Tibial artery (tissue), 4 donors: ENCODE measurements at regions not wholly inside any gene's neighbourhood (a gene's known extent, or its start where the extent isn't known, plus 50 kb on each side); places are given as distances from the start of the nearest gene placed in this dataset.

ENCODE experiments used
- DNase-seq, 2 donors: peaks; one replicate each; pipeline ENCODE4 v3.0.0-alpha.2; 2019
- H3K27ac ChIP-seq, 2 donors: fragments of 200-600 bp; sonication (generic) in 1 of 2; 1 replicate in 1 of 2; 2 replicates in 1 of 2; pipeline ENCODE4 v1.5.1; 2018 to 2019; ENCODE audit warnings: mild to moderate bottlenecking in 1 of 2
- H3K27me3 ChIP-seq, 2 donors: fragments of 200-600 bp; sonication (generic) in 1 of 2; one replicate each; pipeline versions ENCODE4 v1.5.1 to v1.6.0; 2016 to 2019
- H3K36me3 ChIP-seq, 3 donors: fragments of 200-600 bp; sonication (generic) in 2 of 3; one replicate each; pipeline ENCODE4 v1.5.1; 2016 to 2019; ENCODE audit warnings: mild to moderate bottlenecking in 2 of 3
- H3K4me1 ChIP-seq, 4 donors: fragments of 200-600 bp; sonication (generic) in 2 of 4; 1 replicate in 3 of 4; 2 replicates in 1 of 4; pipeline ENCODE4 v1.5.1; 2016 to 2019
- H3K4me3 ChIP-seq, 2 donors: fragments of 200-600 bp; sonication (generic) in 1 of 2; 1 replicate in 1 of 2; 2 replicates in 1 of 2; pipeline ENCODE4 v1.5.1; 2018 to 2019; ENCODE audit warnings: mild to moderate bottlenecking in 2 of 2
- H3K9me3 ChIP-seq, 3 donors: fragments of 200-600 bp; sonication (generic) in 1 of 3; one replicate each; pipeline ENCODE4 v1.5.1; 2016 to 2019
- intact Hi-C: fragments of 100-400 bp; cut with DNase I; formaldehyde crosslinking; loops from one replicate; pipeline ENCODE4 v1.15.0; 2023; ENCODE audit warnings: low total_unique reads
- TF ChIP-seq, protein P1 (sequence below), 2 experiments: fragments of 200-600 bp in 1 of 2; fragments of 450-650 bp in 1 of 2; IDR thresholded peaks; one replicate each; pipeline ENCODE4 v1.5.1; 2017 to 2019; ENCODE audit warnings: antibody characterized with exemption in 2 of 2, mild to moderate bottlenecking in 1 of 2, moderate library complexity in 1 of 2

DNA sequence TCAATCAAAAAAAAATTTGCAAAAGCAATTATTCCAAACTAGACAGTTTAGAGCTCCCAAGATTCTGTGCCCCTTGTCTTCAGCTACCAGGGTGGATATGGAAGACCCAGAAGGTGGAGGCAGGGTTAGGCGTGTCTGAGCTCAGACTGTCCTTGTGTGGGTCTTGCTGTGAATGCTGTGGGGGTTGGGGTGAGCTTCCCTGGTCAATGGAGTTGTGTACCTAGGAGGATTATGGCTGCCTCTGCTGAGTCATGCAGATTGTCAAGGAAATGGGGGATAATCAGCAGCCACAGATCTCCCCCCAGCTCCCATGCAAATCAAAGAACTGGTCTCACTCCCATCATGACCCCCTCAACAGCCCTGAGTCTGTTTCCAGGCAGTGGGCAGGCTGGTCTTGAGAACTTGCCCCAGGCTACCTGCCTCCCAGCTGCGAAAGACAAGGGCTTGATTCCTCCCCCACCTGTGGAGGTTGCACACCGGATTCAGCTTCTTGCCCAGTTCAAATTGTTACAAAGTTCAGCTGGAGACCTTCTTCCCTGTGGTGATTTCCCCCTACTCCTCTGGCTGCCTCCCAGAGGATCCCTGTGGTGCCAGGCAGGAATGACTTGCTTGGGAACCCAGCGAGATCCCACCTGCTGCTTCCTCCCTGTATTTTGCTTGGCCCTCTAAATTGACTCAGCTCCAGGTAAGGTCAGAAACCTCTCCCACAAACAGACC lies 77.0 kb downstream of the RAD51AP2 start:
- TF ChIP-seq, protein P1, sequence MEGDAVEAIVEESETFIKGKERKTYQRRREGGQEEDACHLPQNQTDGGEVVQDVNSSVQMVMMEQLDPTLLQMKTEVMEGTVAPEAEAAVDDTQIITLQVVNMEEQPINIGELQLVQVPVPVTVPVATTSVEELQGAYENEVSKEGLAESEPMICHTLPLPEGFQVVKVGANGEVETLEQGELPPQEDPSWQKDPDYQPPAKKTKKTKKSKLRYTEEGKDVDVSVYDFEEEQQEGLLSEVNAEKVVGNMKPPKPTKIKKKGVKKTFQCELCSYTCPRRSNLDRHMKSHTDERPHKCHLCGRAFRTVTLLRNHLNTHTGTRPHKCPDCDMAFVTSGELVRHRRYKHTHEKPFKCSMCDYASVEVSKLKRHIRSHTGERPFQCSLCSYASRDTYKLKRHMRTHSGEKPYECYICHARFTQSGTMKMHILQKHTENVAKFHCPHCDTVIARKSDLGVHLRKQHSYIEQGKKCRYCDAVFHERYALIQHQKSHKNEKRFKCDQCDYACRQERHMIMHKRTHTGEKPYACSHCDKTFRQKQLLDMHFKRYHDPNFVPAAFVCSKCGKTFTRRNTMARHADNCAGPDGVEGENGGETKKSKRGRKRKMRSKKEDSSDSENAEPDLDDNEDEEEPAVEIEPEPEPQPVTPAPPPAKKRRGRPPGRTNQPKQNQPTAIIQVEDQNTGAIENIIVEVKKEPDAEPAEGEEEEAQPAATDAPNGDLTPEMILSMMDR (IDR thresholded peaks at IDR 0.05), result no peak
- Histone ChIP-seq H3K9me3 (no peaks in the 10 kb centered on the region), H3K4me1 (no peaks in the 10 kb centered on the region), H3K4me3 (no peak overlapping the region), H3K27ac (no peak overlapping the region), H3K36me3 (no peaks in the 10 kb centered on the region), H3K27me3 (no peaks in the 10 kb centered on the region)
- no peak for DNase-seq
- intact Hi-C loops, result no loop called here

DNA sequence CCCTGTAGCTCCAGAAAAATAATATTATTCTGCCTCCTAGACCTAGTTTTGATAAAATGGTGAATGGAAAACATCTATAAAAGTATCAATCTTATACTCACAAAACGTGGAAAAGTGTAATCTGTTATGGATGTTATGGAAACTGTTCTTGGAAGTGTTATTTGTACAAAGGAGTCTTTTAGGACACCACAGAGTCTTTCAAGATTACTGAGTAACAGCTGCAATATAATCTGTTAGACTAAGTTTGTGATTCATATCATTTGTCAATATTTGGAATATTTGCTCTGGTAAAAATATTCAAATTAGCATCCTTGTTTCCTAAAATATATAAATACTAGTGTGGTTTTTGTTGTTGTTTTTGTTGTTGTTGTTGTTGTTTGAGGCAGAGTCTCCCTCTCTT lies 87.9 kb downstream of the RAD51AP2 start:
- H3K27me3 ChIP-seq, result no peaks in the 10 kb centered on the region
- intact Hi-C loops, result no loop called here
- H3K4me1 ChIP-seq, result peaks cover 0 to 27% (median 0%) of the 10 kb centered on the region in 4 donors
- no peaks in the 10 kb centered on the region for H3K9me3 ChIP-seq
- no peak overlapping the region for H3K27ac ChIP-seq
- H3K4me3 ChIP-seq, result no peak overlapping the region
- TF ChIP-seq, protein P1 (IDR thresholded peaks at IDR 0.05), result no peak
- DNase-seq, result no peak
- no peaks in the 10 kb centered on the region for H3K36me3 ChIP-seq

DNA sequence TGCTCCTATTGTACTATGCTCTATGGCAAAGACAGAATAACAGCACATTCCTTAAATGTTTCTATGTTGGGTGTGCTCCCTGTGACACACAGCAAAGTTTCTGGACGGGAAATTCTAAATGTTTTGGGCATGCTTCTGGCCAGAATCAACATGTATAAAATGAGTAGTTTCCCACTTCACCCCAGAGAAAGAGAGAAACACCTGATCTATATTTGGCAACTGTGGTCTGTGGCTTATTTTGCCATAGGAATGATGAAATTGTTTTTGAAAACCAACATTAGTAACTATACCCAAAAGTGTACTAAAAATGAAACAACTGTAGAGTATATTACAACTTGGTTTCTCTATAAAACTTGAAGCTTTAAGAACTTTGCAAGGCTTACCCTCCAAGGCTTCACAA lies 89.1 kb downstream of the RAD51AP2 start:
- no peak for DNase-seq
- Histone ChIP-seq H3K4me3 (no peak overlapping the region), H3K36me3 (no peaks in the 10 kb centered on the region), H3K27me3 (no peaks in the 10 kb centered on the region), H3K27ac (no peak overlapping the region), H3K4me1 (peaks cover 0 to 27% (median 0%) of the 10 kb centered on the region in 4 donors), H3K9me3 (no peaks in the 10 kb centered on the region)
- intact Hi-C loops, result no loop called here
- TF ChIP-seq, protein P1 (IDR thresholded peaks at IDR 0.05), result no peak

DNA sequence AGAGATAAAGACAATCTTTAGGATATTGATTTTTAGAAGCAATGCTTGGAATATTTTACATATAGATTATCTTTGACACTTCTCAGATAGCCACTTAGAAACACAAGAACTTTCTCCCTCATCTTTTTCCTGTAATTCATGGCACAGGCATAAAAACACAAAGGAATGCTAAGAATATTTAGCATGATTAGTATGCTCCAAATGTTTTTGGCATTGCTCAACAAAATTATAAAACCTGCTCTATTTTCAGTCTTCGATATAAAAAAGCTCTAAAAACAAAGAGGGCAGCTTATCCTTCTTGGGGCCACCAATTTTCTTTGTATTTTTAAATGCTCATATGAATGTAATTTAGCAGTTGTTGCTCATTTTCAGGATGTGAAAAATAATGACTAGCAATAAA lies 90.8 kb downstream of the RAD51AP2 start:
- intact Hi-C loops, result no loop called here
- Histone ChIP-seq H3K9me3 (no peaks in the 10 kb centered on the region), H3K4me3 (no peak overlapping the region), H3K4me1 (peaks cover 0 to 27% (median 0%) of the 10 kb centered on the region in 4 donors), H3K36me3 (no peaks in the 10 kb centered on the region), H3K27ac (no peak overlapping the region), H3K27me3 (no peaks in the 10 kb centered on the region)
- no peak for DNase-seq
- TF ChIP-seq, protein P1 (IDR thresholded peaks at IDR 0.05), result no peak

DNA sequence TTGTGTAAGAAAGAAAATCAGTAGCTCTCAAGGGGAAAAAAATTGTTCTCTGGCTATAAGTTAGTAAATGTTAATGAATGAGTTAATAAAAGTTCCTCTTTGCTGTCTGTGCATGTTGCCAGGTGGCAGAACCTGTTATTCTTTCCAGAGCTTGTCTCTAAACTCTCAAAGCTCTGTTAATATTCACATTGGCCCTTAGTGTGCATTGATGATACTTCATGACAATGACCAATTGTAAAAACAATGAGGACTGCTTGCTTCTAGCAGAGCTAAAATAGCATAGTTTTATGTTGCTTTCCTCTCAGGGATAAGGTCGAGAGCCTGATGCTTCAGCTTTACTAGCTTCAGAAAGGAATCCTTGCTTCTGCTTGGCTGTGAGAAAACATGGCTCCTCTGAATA lies 91.5 kb downstream of the RAD51AP2 start:
- intact Hi-C loops, result no loop called here
- TF ChIP-seq, protein P1 (IDR thresholded peaks at IDR 0.05), result no peak
- no peak for DNase-seq

More for the DNA sequence above, 91.5 kb downstream of the RAD51AP2 start:
- Histone ChIP-seq H3K36me3 (no peaks in the 10 kb centered on the region), H3K4me3 (no peak overlapping the region), H3K9me3 (no peaks in the 10 kb centered on the region), H3K4me1 (peaks cover 0 to 27% (median 0%) of the 10 kb centered on the region in 4 donors), H3K27me3 (no peaks in the 10 kb centered on the region), H3K27ac (no peak overlapping the region)
